ENCODE measurements at regions not wholly inside any gene's neighbourhood (a gene's known extent, or its start where the extent isn't known, plus 50 kb on each side); places are given as distances from the start of the nearest gene placed in this dataset.

DNA sequence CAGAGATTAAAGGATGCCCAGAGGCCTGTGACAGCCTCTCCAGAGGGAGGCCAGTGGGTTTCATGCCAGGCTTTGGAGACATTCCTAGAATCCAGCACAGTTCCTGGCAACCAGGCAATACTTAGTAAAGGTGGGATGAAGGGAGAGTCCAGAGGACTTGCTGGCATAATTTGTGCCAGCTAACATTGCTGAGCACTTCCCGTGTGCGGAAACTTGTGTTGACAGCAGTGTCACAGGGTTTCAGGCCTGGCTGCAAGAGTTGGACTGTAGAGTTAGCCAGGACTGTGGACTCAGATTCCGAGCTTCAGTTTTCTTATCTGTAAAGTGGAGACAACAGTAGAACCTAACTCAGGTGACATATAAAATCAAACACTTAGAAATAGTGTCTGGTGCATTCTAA is 141.7 kb downstream of the SALL1 start:
- Mint-ChIP-seq H3K27me3 (ENCODE audit: unreplicated experiment) (no peaks in the 10 kb centered on the region), H3K4me1 (ENCODE audit: unreplicated experiment) (no peaks in the 10 kb centered on the region), H3K27ac (ENCODE audit: unreplicated experiment) (no peak overlapping the region), H3K4me3 (ENCODE audit: unreplicated experiment) (no peak overlapping the region), H3K9me3 (ENCODE audit: unreplicated experiment) (peaks cover 11% of the 10 kb centered on the region), H3K36me3 (ENCODE audit: unreplicated experiment) (no peaks in the 10 kb centered on the region)
- no peak for DNase-seq (ENCODE audit: extremely low spot score, unreplicated experiment)
- TF ChIP-seq, protein P1, sequence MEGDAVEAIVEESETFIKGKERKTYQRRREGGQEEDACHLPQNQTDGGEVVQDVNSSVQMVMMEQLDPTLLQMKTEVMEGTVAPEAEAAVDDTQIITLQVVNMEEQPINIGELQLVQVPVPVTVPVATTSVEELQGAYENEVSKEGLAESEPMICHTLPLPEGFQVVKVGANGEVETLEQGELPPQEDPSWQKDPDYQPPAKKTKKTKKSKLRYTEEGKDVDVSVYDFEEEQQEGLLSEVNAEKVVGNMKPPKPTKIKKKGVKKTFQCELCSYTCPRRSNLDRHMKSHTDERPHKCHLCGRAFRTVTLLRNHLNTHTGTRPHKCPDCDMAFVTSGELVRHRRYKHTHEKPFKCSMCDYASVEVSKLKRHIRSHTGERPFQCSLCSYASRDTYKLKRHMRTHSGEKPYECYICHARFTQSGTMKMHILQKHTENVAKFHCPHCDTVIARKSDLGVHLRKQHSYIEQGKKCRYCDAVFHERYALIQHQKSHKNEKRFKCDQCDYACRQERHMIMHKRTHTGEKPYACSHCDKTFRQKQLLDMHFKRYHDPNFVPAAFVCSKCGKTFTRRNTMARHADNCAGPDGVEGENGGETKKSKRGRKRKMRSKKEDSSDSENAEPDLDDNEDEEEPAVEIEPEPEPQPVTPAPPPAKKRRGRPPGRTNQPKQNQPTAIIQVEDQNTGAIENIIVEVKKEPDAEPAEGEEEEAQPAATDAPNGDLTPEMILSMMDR (IDR thresholded peaks at IDR 0.05), result no peak

DNA sequence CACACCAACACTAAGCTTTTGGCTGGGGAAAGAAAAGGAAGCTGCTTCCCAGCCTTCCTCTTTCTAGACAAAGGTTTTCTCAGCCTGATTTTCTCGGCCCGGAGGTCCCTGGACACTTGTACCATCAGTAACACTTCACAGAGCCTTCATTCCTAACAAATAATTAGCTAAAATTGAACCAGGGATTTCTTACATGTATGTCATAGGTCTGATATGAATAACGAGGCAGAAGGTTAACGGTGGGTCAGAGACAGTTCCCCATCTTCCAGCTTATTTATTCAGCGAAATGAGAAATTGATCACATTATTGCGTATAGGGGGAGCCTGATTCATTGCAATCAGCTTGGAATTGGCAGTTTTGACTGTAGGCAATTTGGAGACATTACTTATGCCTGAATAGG is 142.5 kb downstream of the SALL1 start:
- Mint-ChIP-seq H3K36me3 (ENCODE audit: unreplicated experiment) (no peaks in the 10 kb centered on the region), H3K4me1 (ENCODE audit: unreplicated experiment) (no peaks in the 10 kb centered on the region), H3K27ac (ENCODE audit: unreplicated experiment) (no peak overlapping the region), H3K9me3 (ENCODE audit: unreplicated experiment) (peaks cover 11% of the 10 kb centered on the region), H3K4me3 (ENCODE audit: unreplicated experiment) (no peak overlapping the region), H3K27me3 (ENCODE audit: unreplicated experiment) (no peaks in the 10 kb centered on the region)
- no peak for DNase-seq (ENCODE audit: extremely low spot score, unreplicated experiment)
- TF ChIP-seq, protein P1 (IDR thresholded peaks at IDR 0.05), result no peak

DNA sequence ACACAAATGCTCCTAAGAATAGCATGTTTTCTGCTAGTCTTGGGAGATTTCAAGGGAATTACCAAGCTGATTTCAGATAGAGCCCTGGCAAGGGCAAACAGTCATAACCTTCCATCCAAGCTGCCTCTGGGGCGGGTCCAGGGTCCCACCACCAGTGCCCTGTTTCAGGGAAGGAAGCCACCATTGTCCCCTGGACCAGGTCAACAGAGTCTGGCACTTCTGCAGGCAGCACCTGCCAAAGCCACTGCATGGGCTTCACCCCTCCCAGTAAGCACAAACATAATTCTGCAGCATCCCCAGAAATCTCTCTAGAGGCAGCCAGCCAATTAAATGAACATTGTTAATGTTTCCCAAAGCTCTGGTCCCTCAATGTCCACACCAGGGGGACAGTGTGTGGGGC is 143.0 kb downstream of the SALL1 start:
- H3K36me3 Mint-ChIP-seq (ENCODE audit: unreplicated experiment), result no peaks in the 10 kb centered on the region
- H3K27ac Mint-ChIP-seq (ENCODE audit: unreplicated experiment), result no peak overlapping the region
- H3K4me1 Mint-ChIP-seq (ENCODE audit: unreplicated experiment), result no peaks in the 10 kb centered on the region
- no peak overlapping the region for H3K4me3 Mint-ChIP-seq (ENCODE audit: unreplicated experiment)
- no peak for DNase-seq (ENCODE audit: extremely low spot score, unreplicated experiment)
- TF ChIP-seq, protein P1 (IDR thresholded peaks at IDR 0.05), result no peak
- peaks cover 11% of the 10 kb centered on the region for H3K9me3 Mint-ChIP-seq (ENCODE audit: unreplicated experiment)
- no peaks in the 10 kb centered on the region for H3K27me3 Mint-ChIP-seq (ENCODE audit: unreplicated experiment)

DNA sequence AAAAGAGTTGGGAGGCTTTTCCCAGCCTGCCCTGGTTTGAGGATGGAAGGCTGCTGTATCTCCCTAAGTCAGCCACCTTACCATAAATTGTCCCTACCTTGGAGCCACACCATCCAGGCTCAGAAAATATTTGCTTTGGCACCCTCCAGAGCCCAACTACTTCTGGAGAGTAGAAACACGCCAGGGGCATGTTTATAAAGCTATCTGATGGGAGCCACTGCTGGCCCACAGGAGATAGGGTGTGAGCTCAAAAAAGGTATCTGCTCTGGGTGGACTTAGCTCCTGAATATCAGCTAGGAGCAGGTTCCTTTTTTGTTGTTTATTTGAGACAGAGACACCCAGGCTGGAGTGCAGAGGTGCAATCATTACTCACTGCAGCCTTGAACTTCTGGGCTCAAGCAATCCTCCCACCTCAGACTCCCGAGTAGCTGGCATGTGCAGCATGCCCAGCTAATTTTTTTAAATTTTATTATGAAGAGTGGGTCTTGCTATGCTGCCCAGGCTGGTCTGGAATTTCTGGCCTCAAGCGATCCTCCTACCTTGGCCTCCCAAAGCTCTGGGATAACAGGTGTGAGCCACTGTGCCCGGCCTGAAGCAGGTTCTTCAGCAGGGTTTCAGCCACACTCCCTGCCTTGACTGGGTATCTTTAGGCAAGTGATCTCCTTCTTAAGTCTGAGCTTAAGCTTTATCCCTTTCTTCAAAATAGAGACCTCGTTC is 147.1 kb downstream of the SALL1 start:
- H3K27me3 Mint-ChIP-seq (ENCODE audit: unreplicated experiment), result no peaks in the 10 kb centered on the region
- no peak overlapping the region for H3K4me3 Mint-ChIP-seq (ENCODE audit: unreplicated experiment)
- TF ChIP-seq, protein P1 (IDR thresholded peaks at IDR 0.05), result no peak
- no peak for DNase-seq (ENCODE audit: extremely low spot score, unreplicated experiment)
- no peaks in the 10 kb centered on the region for H3K36me3 Mint-ChIP-seq (ENCODE audit: unreplicated experiment)
- no peak overlapping the region for H3K27ac Mint-ChIP-seq (ENCODE audit: unreplicated experiment)
- no peaks in the 10 kb centered on the region for H3K4me1 Mint-ChIP-seq (ENCODE audit: unreplicated experiment)
- peaks cover 11% of the 10 kb centered on the region for H3K9me3 Mint-ChIP-seq (ENCODE audit: unreplicated experiment)

DNA sequence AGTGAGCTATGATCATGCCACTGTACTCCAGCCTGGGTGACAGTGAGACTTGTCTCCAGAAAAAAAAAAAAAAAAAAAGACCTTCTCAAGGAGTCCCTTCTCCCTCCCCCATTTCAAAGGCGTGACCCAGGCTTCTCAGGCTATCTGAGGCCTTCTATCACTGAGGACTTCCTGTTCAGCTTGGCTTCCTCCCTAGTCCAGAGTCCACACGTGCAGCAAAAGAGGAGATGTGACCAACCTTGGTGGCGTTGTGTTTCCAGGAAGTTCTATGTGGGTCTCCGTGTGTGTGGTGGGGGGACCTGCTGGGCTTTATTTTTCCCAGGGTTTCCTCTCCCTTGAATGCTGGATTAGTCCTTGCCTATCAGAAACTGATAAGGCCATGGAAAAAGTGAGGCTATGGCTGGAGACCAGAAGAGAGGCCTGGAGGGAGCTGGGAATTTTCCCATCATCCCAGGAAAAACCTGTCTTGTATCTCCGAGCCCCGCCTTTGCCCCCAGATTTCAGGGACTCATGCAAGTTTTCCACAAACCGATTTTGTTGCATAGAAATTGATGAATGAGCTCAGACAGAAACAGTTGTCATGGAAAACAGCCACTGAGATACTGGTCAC is 148.1 kb downstream of the SALL1 start:
- no peak overlapping the region for H3K27ac Mint-ChIP-seq (ENCODE audit: unreplicated experiment)
- H3K9me3 Mint-ChIP-seq (ENCODE audit: unreplicated experiment), result peaks cover 11% of the 10 kb centered on the region
- H3K27me3 Mint-ChIP-seq (ENCODE audit: unreplicated experiment), result no peaks in the 10 kb centered on the region
- H3K4me1 Mint-ChIP-seq (ENCODE audit: unreplicated experiment), result no peaks in the 10 kb centered on the region
- no peak overlapping the region for H3K4me3 Mint-ChIP-seq (ENCODE audit: unreplicated experiment)
- no peaks in the 10 kb centered on the region for H3K36me3 Mint-ChIP-seq (ENCODE audit: unreplicated experiment)
- TF ChIP-seq, protein P1 (IDR thresholded peaks at IDR 0.05), result no peak
- no peak for DNase-seq (ENCODE audit: extremely low spot score, unreplicated experiment)
